BLaER1 treated with 17β-estradiol and CSF1 and Interleukin-3, amounts not matched to agents 10 nM and 100 nM (cell line): ENCODE measurements at regions not wholly inside any gene's neighbourhood (a gene's known extent, or its start where the extent isn't known, plus 50 kb on each side); places are given as distances from the start of the nearest gene placed in this dataset.

Experiments
- H3K27ac ChIP-seq, 11 experiments: shearing (Covaris generic); formaldehyde crosslinking; 2 replicates each; pipeline ENCODE4 v1.8.1; 2022
- H3K27me3 ChIP-seq, 11 experiments: shearing (Covaris generic); formaldehyde crosslinking; 2 replicates each; pipeline ENCODE4 v1.8.1; 2022
- H3K36me3 ChIP-seq, 11 experiments: shearing (Covaris generic); formaldehyde crosslinking; 2 replicates each; pipeline ENCODE4 v1.8.1; 2022
- H3K4me1 ChIP-seq, 10 experiments: shearing (Covaris generic); formaldehyde crosslinking; 2 replicates each; pipeline ENCODE4 v1.8.1; 2022
- H3K4me2 ChIP-seq, 11 experiments: shearing (Covaris generic); formaldehyde crosslinking; 2 replicates each; pipeline ENCODE4 v1.8.1; 2022
- H3K4me3 ChIP-seq, 10 experiments: shearing (Covaris generic); formaldehyde crosslinking; 2 replicates each; pipeline ENCODE4 v1.8.1; 2022
- H3K9ac ChIP-seq, 11 experiments: shearing (Covaris generic); formaldehyde crosslinking; 2 replicates each; pipeline ENCODE4 v1.8.1; 2022
- H3K9me3 ChIP-seq, 11 experiments: shearing (Covaris generic); formaldehyde crosslinking; replicated peaks in 1 of 11; 2 replicates each; pipeline ENCODE4 v1.8.1; 2022
- H4K20me1 ChIP-seq, 11 experiments: shearing (Covaris generic); formaldehyde crosslinking; 2 replicates each; pipeline ENCODE4 v1.8.1; 2022
- Cebpa-rat ChIP-seq, 11 experiments: shearing (Covaris generic); IDR thresholded peaks; 2 replicates each; pipeline ENCODE4 v1.8.1; 2022

- Histone ChIP-seq H3K27ac (no peak overlapping the region), H4K20me1 (no peaks in the 10 kb centered on the region; a peak in 2 of 22 replicates), H3K9me3 (no peaks in the 10 kb centered on the region), H3K36me3 (no peaks in the 10 kb centered on the region), H3K4me3 (no peak overlapping the region), H3K9ac (no peak overlapping the region), H3K27me3 (no peaks in the 10 kb centered on the region), H3K4me1 (peaks cover 0 to 13% (median 9%) of the 10 kb centered on the region in 10 experiments; a peak in 8 of 20 replicates), H3K4me2 (no peak overlapping the region)
- TF ChIP-seq Cebpa-rat (IDR thresholded peaks at IDR 0.05), result no peak
Measured at GRCh38 chr1:5485968-5486696, 506.1 kb downstream of the NPHP4 start.

GRCh38 chr1:5485436-5485835 lies 506.8 kb downstream of the NPHP4 start:
- H3K4me3 ChIP-seq, result no peak overlapping the region
- H3K4me1 ChIP-seq, result peaks cover 0 to 15% (median 9%) of the 10 kb centered on the region in 10 experiments; a peak in 8 of 20 replicates
- H3K36me3 ChIP-seq, result no peaks in the 10 kb centered on the region
- H3K9ac ChIP-seq, result no peak overlapping the region
- H3K4me2 ChIP-seq, result no peak overlapping the region
- no peaks in the 10 kb centered on the region; a peak in 2 of 22 replicates for H4K20me1 ChIP-seq
- no peaks in the 10 kb centered on the region for H3K9me3 ChIP-seq
- no peak overlapping the region for H3K27ac ChIP-seq
- no peak for TF ChIP-seq Cebpa-rat (IDR thresholded peaks at IDR 0.05)
- no peaks in the 10 kb centered on the region for H3K27me3 ChIP-seq

GRCh38 chr1:5484451-5485165 lies 507.6 kb downstream of the NPHP4 start:
- Histone ChIP-seq H3K27ac (no peak overlapping the region), H3K27me3 (no peaks in the 10 kb centered on the region), H3K4me1 (peaks cover 0 to 15% (median 9%) of the 10 kb centered on the region in 10 experiments; a peak in 8 of 20 replicates), H3K9ac (no peak overlapping the region), H3K9me3 (no peaks in the 10 kb centered on the region), H4K20me1 (peaks cover 0 to under 1% (median 0%) of the 10 kb centered on the region in 11 experiments; a peak in 2 of 22 replicates), H3K36me3 (no peaks in the 10 kb centered on the region), H3K4me2 (no peak overlapping the region), H3K4me3 (no peak overlapping the region)
- TF ChIP-seq Cebpa-rat (IDR thresholded peaks at IDR 0.05), result no peak

GRCh38 chr1:5481889-5482288 lies 510.3 kb downstream of the NPHP4 start:
- peak overlapping the region in 8 of 11 experiments; percentile 6 to 46 (median 24); a peak in 9 of 22 replicates for H3K4me2 ChIP-seq
- peaks cover 0 to 15% (median 9%) of the 10 kb centered on the region in 10 experiments; a peak in 9 of 20 replicates for H3K4me1 ChIP-seq
- no peaks in the 10 kb centered on the region for H3K36me3 ChIP-seq
- no peaks in the 10 kb centered on the region for H3K9me3 ChIP-seq
- TF ChIP-seq Cebpa-rat (IDR thresholded peaks at IDR 0.05), result no peak
- H3K9ac ChIP-seq, result no peak overlapping the region
- peaks cover 0 to 4% (median 0%) of the 10 kb centered on the region in 11 experiments; a peak in 2 of 22 replicates for H4K20me1 ChIP-seq
- H3K4me3 ChIP-seq, result no peak overlapping the region
- H3K27ac ChIP-seq, result no peak overlapping the region
- H3K27me3 ChIP-seq, result no peaks in the 10 kb centered on the region

DNA sequence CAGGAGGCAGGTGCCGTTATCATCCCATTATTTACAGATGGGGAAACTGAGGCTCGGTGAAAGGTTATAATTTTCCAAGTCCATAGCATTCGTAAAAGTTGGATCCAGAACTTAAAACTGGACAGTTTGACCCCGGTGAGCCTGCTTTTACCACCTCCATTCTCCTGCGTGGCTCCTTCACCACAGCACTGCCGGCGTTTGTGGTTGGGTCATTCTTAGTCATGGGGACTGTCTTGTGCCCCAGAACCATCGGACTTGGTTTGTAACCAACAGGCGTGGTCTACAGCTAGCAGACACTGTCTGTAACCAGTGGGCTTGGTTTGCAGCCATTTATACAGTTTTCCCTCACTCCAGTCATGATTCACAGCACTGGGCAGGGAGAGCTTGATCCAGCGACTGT lies 511.3 kb downstream of the NPHP4 start:
- Histone ChIP-seq H3K9ac (no peak overlapping the region), H4K20me1 (peaks cover 0 to 4% (median 0%) of the 10 kb centered on the region in 11 experiments; a peak in 2 of 22 replicates), H3K4me2 (no peak overlapping the region), H3K36me3 (no peaks in the 10 kb centered on the region), H3K4me3 (no peak overlapping the region), H3K27ac (no peak overlapping the region), H3K9me3 (no peaks in the 10 kb centered on the region), H3K27me3 (no peaks in the 10 kb centered on the region), H3K4me1 (peaks cover 0 to 15% (median 9%) of the 10 kb centered on the region in 10 experiments; a peak in 12 of 20 replicates)
- TF ChIP-seq Cebpa-rat (IDR thresholded peaks at IDR 0.05), result no peak

- H3K4me1 ChIP-seq, result peaks cover 0 to 15% (median 9%) of the 10 kb centered on the region in 10 experiments; a peak in 12 of 20 replicates
- TF ChIP-seq Cebpa-rat (IDR thresholded peaks at IDR 0.05), result no peak
- peaks cover 0 to 4% (median 0%) of the 10 kb centered on the region in 11 experiments; a peak in 2 of 22 replicates for H4K20me1 ChIP-seq
- no peak overlapping the region for H3K4me2 ChIP-seq
- no peaks in the 10 kb centered on the region for H3K9me3 ChIP-seq
- no peak overlapping the region for H3K9ac ChIP-seq
- H3K4me3 ChIP-seq, result no peak overlapping the region
- H3K36me3 ChIP-seq, result no peaks in the 10 kb centered on the region
- H3K27me3 ChIP-seq, result no peaks in the 10 kb centered on the region
- no peak overlapping the region for H3K27ac ChIP-seq
Measured at GRCh38 chr1:5479876-5480646, 512.2 kb downstream of the NPHP4 start.

DNA sequence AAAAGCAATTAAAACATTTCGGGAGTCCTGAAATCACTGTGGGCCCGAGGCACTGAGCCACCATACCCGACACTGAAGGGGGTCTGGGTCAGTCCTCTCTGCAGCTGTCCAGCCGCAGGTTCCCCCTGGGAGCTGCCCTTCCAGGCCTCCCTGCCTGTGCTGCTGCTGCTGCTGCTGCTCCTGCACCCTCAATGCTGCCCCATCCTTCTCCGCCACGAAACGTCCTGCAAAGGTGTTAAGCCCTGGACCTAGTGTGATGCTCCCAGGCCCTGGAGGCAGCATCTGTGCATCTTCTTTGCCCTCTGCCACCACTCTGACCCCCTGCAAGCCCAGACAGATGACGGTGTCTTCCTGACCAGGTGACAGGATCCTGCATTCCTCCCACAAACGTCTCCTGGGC lies 513.3 kb downstream of the NPHP4 start:
- TF ChIP-seq Cebpa-rat (IDR thresholded peaks at IDR 0.05), result no peak
- Histone ChIP-seq H3K9me3 (no peaks in the 10 kb centered on the region), H4K20me1 (peaks cover 0 to 4% (median 0%) of the 10 kb centered on the region in 11 experiments; a peak in 1 of 22 replicates), H3K4me1 (peaks cover 0 to 15% (median 9%) of the 10 kb centered on the region in 10 experiments; a peak in 12 of 20 replicates), H3K4me2 (no peak overlapping the region), H3K4me3 (no peak overlapping the region), H3K27ac (no peak overlapping the region), H3K27me3 (no peaks in the 10 kb centered on the region), H3K9ac (no peak overlapping the region), H3K36me3 (no peaks in the 10 kb centered on the region)

DNA sequence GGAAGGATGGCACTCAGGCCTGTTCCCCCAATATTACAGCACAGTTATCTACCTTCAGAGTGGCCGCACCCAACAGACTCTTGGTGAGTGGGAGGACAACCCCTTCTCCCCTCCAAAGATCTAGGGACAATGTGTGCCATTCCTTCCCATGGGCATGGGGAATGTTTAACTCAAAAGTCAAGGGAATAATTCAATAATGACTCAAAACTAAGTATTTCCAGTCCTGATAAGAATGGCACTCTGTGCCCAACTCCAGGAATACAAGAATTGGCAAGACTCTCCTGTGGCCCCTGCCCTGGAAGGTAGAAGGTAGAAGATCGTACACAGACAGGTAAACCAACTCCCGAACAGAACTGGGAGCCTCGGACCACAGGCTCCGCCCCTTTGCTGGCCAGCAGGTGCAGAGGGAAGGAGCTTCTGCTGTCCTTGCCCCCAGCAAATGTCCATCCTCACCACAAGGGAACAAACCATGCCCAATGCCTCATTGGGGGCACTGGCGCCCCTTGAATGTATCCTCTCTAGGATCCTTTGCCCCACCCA lies 514.0 kb downstream of the NPHP4 start:
- Histone ChIP-seq H3K27ac (no peak overlapping the region), H4K20me1 (0 out of 22 replicates have a peak, but pooled peaks cover 0 to 4% (median 0%) of the 10 kb centered on the region in 11 experiments), H3K4me1 (peaks cover 0 to 15% (median 9%) of the 10 kb centered on the region in 10 experiments; a peak in 12 of 20 replicates), H3K4me3 (no peak overlapping the region), H3K27me3 (no peaks in the 10 kb centered on the region), H3K9ac (no peak overlapping the region), H3K4me2 (no peak overlapping the region), H3K9me3 (no peaks in the 10 kb centered on the region), H3K36me3 (no peaks in the 10 kb centered on the region)
- TF ChIP-seq Cebpa-rat (IDR thresholded peaks at IDR 0.05), result no peak
